Lower leg skin (tissue), 4 donors: ENCODE measurements at regions not wholly inside any gene's neighbourhood (a gene's known extent, or its start where the extent isn't known, plus 50 kb on each side); places are given as distances from the start of the nearest gene placed in this dataset.

Source experiments
- DNase-seq, 2 donors: peaks; one replicate each; pipeline ENCODE4 v3.0.0-alpha.2; 2019; ENCODE audit warnings: low spot score in 2 of 2
- H3K4me3 ChIP-seq: fragments of 200-600 bp; sonication (generic); 2 replicates; pipeline ENCODE4 v1.5.1; 2017; ENCODE audit warnings: mild to moderate bottlenecking, low read depth; ENCODE audit not compliant: poor library complexity, severe bottlenecking
- POLR2A ChIP-seq, 2 donors: fragments of 450-650 bp; IDR thresholded peaks; one replicate each; pipeline ENCODE4 v1.6.1; 2016 to 2017; ENCODE audit warnings: antibody characterized with exemption in 2 of 2, mild to moderate bottlenecking in 1 of 2, moderate library complexity in 1 of 2
- WGBS, 2 donors: methylation state at CpG; one replicate each; pipeline ENCODE4 v1.1.5; 2018; 5-methylcytosine and 5-hydroxymethylcytosine counted together
- intact Hi-C: fragments of 100-400 bp; cut with DNase I; formaldehyde crosslinking; loops from one replicate; pipeline ENCODE4 v1.15.0; 2023; ENCODE audit warnings: low total_unique reads
- TF ChIP-seq, protein P1 (sequence below), 3 donors: fragments of 450-650 bp; IDR thresholded peaks; one replicate each; pipeline ENCODE4 v1.5.1; 2016; ENCODE audit warnings: antibody characterized with exemption in 3 of 3, mild to moderate bottlenecking in 3 of 3, moderate library complexity in 2 of 3

DNA sequence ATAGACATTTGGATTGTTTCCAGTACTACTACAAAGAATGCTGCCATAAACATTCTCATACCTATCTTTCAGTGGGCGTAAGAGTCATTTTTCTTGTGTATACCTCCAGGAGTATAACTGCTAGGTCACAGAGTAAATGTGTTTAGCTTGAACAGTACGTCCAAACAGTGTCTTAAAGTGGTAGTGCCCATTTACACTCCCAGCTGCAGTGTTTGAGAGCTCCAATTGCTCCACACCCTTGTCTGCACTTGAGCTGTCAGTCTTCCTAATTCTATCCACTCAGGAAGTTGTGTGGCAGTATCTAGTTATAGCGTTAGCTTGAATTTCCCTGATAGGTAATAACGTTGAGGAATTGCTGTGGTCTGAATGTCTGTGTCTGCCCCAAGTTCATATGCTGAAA, 404.7 kb upstream of the PPP2R3A start:
- intact Hi-C loops, result no loop called here
- TF ChIP-seq POLR2A (IDR thresholded peaks at IDR 0.05), result no peak
- TF ChIP-seq, protein P1, sequence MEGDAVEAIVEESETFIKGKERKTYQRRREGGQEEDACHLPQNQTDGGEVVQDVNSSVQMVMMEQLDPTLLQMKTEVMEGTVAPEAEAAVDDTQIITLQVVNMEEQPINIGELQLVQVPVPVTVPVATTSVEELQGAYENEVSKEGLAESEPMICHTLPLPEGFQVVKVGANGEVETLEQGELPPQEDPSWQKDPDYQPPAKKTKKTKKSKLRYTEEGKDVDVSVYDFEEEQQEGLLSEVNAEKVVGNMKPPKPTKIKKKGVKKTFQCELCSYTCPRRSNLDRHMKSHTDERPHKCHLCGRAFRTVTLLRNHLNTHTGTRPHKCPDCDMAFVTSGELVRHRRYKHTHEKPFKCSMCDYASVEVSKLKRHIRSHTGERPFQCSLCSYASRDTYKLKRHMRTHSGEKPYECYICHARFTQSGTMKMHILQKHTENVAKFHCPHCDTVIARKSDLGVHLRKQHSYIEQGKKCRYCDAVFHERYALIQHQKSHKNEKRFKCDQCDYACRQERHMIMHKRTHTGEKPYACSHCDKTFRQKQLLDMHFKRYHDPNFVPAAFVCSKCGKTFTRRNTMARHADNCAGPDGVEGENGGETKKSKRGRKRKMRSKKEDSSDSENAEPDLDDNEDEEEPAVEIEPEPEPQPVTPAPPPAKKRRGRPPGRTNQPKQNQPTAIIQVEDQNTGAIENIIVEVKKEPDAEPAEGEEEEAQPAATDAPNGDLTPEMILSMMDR (IDR thresholded peaks at IDR 0.05), result no peak
- no peak overlapping the region for H3K4me3 ChIP-seq
- DNase-seq, result no peak
- 65 to 75% methylated on average over 4 of the region's 4 CpGs for WGBS, 2 donors

GRCh38 chr3:135564696-135565095, 400.8 kb upstream of the PPP2R3A start:
- TF ChIP-seq POLR2A (IDR thresholded peaks at IDR 0.05), result no peak
- TF ChIP-seq, protein P1 (IDR thresholded peaks at IDR 0.05), result no peak
- 57 to 69% methylated on average over 4 of the region's 4 CpGs for WGBS, 2 donors
- no peak overlapping the region for H3K4me3 ChIP-seq
- DNase-seq, result no peak
- intact Hi-C loops, result no loop called here

GRCh38 chr3:135565546-135565945, 400.0 kb upstream of the PPP2R3A start:
- DNase-seq, result no peak
- H3K4me3 ChIP-seq, result no peak overlapping the region
- intact Hi-C loops, result no loop called here
- 50 to 60% methylated on average over 5 of the region's 5 CpGs for WGBS, 2 donors
- no peak for TF ChIP-seq POLR2A (IDR thresholded peaks at IDR 0.05)
- TF ChIP-seq, protein P1 (IDR thresholded peaks at IDR 0.05), result no peak

- 86 to 90% methylated on average over 7 of the region's 7 CpGs for whole genome bisulfite sequencing, 2 donors
- intact Hi-C loops, result no loop called here
- H3K4me3 ChIP-seq, result no peak overlapping the region
- DNase-seq, result no peak
- TF ChIP-seq, protein P1 (IDR thresholded peaks at IDR 0.05), result no peak
- no peak for TF ChIP-seq POLR2A (IDR thresholded peaks at IDR 0.05)
Observed at GRCh38 chr3:135567223-135567622, 398.3 kb upstream of the PPP2R3A start.

DNA sequence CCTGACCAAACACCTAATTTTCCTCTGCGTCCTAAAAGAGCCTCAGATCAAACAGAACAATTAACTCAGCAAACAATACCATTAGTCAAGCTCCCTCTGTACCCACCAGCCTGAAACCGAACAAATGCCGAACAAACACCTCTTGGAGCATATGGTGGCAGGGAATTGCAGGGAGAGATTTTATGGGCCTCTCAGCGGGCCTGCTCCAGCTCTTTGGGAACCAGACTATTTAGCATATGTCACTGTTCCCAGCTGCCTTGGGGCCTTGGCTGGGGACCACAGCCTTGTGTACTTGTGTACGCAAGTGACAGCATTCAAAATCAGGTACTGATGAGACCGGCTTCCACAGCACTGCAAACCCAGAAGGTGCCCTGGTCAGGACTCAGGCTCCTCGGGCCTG, 388.8 kb upstream of the PPP2R3A start:
- intact Hi-C loops, result no loop called here
- WGBS, 2 donors, result 58 to 63% methylated on average over 7 of the region's 7 CpGs

DNA sequence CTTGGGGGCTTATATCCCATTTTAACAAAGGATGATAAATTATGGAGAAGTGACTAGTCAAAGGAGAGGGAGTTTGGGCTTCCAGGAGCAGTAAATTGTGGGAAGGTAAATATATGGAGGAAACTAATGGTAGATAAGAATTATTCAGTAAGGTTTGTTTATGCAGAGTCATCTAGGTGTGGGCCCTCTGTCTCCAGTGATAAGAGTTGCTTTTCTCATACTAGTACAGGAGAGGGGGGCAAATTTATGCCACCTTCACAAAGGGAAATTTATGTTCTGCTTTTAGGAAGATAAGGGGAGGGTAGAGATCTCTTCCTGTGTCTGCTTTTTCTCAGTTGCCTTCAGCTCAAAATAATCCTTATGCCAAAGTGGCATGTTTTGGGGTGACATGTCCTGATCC, 383.7 kb upstream of the PPP2R3A start:
- intact Hi-C loops, result no loop called here
- no peak overlapping the region for H3K4me3 ChIP-seq

More for the DNA sequence above, 388.8 kb upstream of the PPP2R3A start:
- no peak for DNase-seq
- no peak overlapping the region for H3K4me3 ChIP-seq
- TF ChIP-seq, protein P1 (IDR thresholded peaks at IDR 0.05), result no peak
- no peak for TF ChIP-seq POLR2A (IDR thresholded peaks at IDR 0.05)

More for the DNA sequence above, 383.7 kb upstream of the PPP2R3A start:
- DNase-seq, result no peak
- no peak for TF ChIP-seq POLR2A (IDR thresholded peaks at IDR 0.05)
- TF ChIP-seq, protein P1 (IDR thresholded peaks at IDR 0.05), result no peak
